Skin epidermis (tissue), 12 donors: ENCODE measurements at regions not wholly inside any gene's neighbourhood (a gene's known extent, or its start where the extent isn't known, plus 50 kb on each side); places are given as distances from the start of the nearest gene placed in this dataset.

Source experiments
- H3K27ac ChIP-seq, 21 experiments: fragments of 200-600 bp; sonication (generic) in 11 of 21; one replicate each; pipeline ENCODE4 v1.5.0; 2020; ENCODE audit warnings: mild to moderate bottlenecking in 3 of 21, inconsistent platforms in 2 of 21, moderate library complexity in 2 of 21
- H3K4me3 ChIP-seq, 7 experiments: fragments of 200-600 bp; sonication (generic) in 2 of 7; one replicate each; pipeline ENCODE4 v1.5.0; 2020; ENCODE audit warnings: inconsistent platforms in 2 of 7, mild to moderate bottlenecking in 2 of 7, moderate library complexity in 1 of 7

- H3K27ac ChIP-seq: no peak overlapping the region
- no peak overlapping the region for H3K4me3 ChIP-seq
Observed at GRCh38 chr2:57515366-57515765, 531.2 kb upstream of the VRK2 start.

GRCh38 chr2:57516698-57517340 is 529.8 kb upstream of the VRK2 start:
- Histone ChIP-seq H3K4me3 (no peak overlapping the region), H3K27ac (no peak overlapping the region)

- H3K27ac ChIP-seq: no peak overlapping the region
- H3K4me3 ChIP-seq: no peak overlapping the region
Observed at GRCh38 chr2:57523304-57523703, 523.3 kb upstream of the VRK2 start.

GRCh38 chr2:57527685-57528084 is 518.9 kb upstream of the VRK2 start:
- no peak overlapping the region for H3K4me3 ChIP-seq
- H3K27ac ChIP-seq: no peak overlapping the region

- Histone ChIP-seq H3K4me3 (no peak overlapping the region), H3K27ac (no peak overlapping the region)
Observed at GRCh38 chr2:57528499-57528898, 518.1 kb upstream of the VRK2 start.

GRCh38 chr2:57534358-57534757 is 512.2 kb upstream of the VRK2 start:
- Histone ChIP-seq H3K4me3 (no peak overlapping the region), H3K27ac (no peak overlapping the region)

- Histone ChIP-seq H3K4me3 (no peak overlapping the region), H3K27ac (no peak overlapping the region)
Observed at GRCh38 chr2:57536535-57537231, 509.9 kb upstream of the VRK2 start.

- H3K27ac ChIP-seq: no peak overlapping the region
- H3K4me3 ChIP-seq: no peak overlapping the region
Observed at GRCh38 chr2:57539761-57540160, 506.8 kb upstream of the VRK2 start.

- H3K4me3 ChIP-seq: no peak overlapping the region
- no peak overlapping the region for H3K27ac ChIP-seq
Observed at GRCh38 chr2:57542081-57542480, 504.5 kb upstream of the VRK2 start.

GRCh38 chr2:57543211-57543610 is 503.4 kb upstream of the VRK2 start:
- Histone ChIP-seq H3K4me3 (no peak overlapping the region), H3K27ac (no peak overlapping the region)

- Histone ChIP-seq H3K27ac (no peak overlapping the region), H3K4me3 (no peak overlapping the region)
Observed at GRCh38 chr2:57544624-57545023, 502.0 kb upstream of the VRK2 start.

- H3K4me3 ChIP-seq: no peak overlapping the region
- no peak overlapping the region for H3K27ac ChIP-seq
Observed at GRCh38 chr2:57546478-57546877, 500.1 kb upstream of the VRK2 start.

- H3K27ac ChIP-seq: no peak overlapping the region
- H3K4me3 ChIP-seq: no peak overlapping the region
Observed at GRCh38 chr2:57549642-57550102, 496.9 kb upstream of the VRK2 start.

GRCh38 chr2:57550912-57551311 is 495.7 kb upstream of the VRK2 start:
- Histone ChIP-seq H3K27ac (no peak overlapping the region), H3K4me3 (no peak overlapping the region)

- H3K27ac ChIP-seq: no peak overlapping the region
Observed at GRCh38 chr2:57552885-57553284, 493.7 kb upstream of the VRK2 start.

GRCh38 chr2:57554348-57554747 is 492.3 kb upstream of the VRK2 start:
- Histone ChIP-seq H3K27ac (no peak overlapping the region), H3K4me3 (no peak overlapping the region)

More at GRCh38 chr2:57552885-57553284, 493.7 kb upstream of the VRK2 start:
- no peak overlapping the region for H3K4me3 ChIP-seq

- H3K4me3 ChIP-seq: no peak overlapping the region
- no peak overlapping the region for H3K27ac ChIP-seq
Observed at GRCh38 chr2:57558312-57558711, 488.3 kb upstream of the VRK2 start.

- Histone ChIP-seq H3K27ac (no peak overlapping the region), H3K4me3 (no peak overlapping the region)
Observed at GRCh38 chr2:57562495-57562894, 484.1 kb upstream of the VRK2 start.

GRCh38 chr2:57563015-57563414 is 483.6 kb upstream of the VRK2 start:
- no peak overlapping the region for H3K27ac ChIP-seq
- H3K4me3 ChIP-seq: no peak overlapping the region

- no peak overlapping the region for H3K4me3 ChIP-seq
- no peak overlapping the region for H3K27ac ChIP-seq
Observed at GRCh38 chr2:57567245-57567644, 479.4 kb upstream of the VRK2 start.

GRCh38 chr2:57569396-57569795 is 477.2 kb upstream of the VRK2 start:
- no peak overlapping the region for H3K4me3 ChIP-seq

GRCh38 chr2:57570961-57571360 is 475.6 kb upstream of the VRK2 start:
- H3K4me3 ChIP-seq: no peak overlapping the region
- H3K27ac ChIP-seq: no peak overlapping the region

More at GRCh38 chr2:57569396-57569795, 477.2 kb upstream of the VRK2 start:
- H3K27ac ChIP-seq: no peak overlapping the region
